OCI-LY3 (cell line): ENCODE measurements at regions not wholly inside any gene's neighbourhood (a gene's known extent, or its start where the extent isn't known, plus 50 kb on each side); places are given as distances from the start of the nearest gene placed in this dataset.

Source experiments
- EZH2phosphoT487 ChIP-seq: fragments of 200-600 bp; shearing (Covaris generic); IDR thresholded peaks from 2 replicates; pipeline ENCODE4 v1.6.1; 2018; ENCODE audit warnings: antibody characterized with exemption, mixed run types, low read depth
- TF ChIP-seq, protein P1 (sequence below): fragments of 200-600, 300-600 bp; sonication (generic); IDR thresholded peaks from 2 replicates; pipeline ENCODE4 v1.5.1; 2014; ENCODE audit warnings: antibody characterized with exemption, low read length, low read depth

DNA sequence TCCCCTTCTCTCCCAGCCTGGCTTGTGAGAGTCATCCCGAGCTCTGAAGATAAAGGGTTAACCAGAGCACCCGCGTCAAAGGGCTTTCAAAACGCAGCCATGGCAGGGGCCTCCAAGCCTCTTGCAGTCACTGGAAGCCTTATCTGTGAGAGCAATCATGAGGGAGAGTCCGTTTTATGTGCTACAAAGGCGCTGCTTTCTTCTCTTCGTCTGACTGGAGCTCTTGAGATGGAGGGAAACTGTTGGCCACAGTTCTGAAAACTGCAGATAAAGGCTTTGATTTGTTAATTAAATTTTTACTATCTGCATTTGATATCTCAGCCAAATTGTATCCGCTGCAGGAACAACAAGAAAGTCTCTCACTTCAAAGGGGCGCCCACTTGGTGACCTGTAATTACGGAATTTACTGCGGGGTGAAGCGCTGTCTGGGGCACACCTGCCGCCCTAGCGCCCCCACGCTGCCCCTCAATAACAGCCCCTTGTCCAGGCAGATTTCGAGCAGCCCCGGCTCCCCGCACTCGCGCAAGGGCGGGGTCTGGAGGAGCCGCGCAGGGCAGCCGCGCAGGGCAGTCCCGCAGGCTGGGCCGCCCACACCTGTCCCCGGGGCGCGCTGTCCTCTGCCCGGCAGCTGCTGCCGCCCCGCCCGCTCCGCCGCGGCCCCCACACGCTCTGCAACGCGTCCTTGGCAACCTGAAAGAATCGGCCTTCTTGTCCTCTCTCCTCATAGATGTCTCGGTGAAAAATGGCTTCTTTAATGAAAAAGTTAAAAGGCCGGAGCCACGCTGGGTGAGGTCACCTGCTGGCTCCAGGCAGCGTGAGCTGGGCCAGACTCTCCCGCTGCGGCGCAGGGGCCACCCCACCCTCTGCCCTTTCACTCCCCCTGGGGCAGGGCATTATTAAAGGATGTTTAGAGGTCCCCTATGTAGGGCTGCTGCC lies 217.9 kb downstream of the VAPA start:
- TF ChIP-seq, protein P1, sequence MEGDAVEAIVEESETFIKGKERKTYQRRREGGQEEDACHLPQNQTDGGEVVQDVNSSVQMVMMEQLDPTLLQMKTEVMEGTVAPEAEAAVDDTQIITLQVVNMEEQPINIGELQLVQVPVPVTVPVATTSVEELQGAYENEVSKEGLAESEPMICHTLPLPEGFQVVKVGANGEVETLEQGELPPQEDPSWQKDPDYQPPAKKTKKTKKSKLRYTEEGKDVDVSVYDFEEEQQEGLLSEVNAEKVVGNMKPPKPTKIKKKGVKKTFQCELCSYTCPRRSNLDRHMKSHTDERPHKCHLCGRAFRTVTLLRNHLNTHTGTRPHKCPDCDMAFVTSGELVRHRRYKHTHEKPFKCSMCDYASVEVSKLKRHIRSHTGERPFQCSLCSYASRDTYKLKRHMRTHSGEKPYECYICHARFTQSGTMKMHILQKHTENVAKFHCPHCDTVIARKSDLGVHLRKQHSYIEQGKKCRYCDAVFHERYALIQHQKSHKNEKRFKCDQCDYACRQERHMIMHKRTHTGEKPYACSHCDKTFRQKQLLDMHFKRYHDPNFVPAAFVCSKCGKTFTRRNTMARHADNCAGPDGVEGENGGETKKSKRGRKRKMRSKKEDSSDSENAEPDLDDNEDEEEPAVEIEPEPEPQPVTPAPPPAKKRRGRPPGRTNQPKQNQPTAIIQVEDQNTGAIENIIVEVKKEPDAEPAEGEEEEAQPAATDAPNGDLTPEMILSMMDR = no peak
- no peak for TF ChIP-seq EZH2phosphoT487
